Testis (tissue), 2 donors: ENCODE measurements at regions not wholly inside any gene's neighbourhood (a gene's known extent, or its start where the extent isn't known, plus 50 kb on each side); places are given as distances from the start of the nearest gene placed in this dataset.

Experiments
- DNase-seq: peaks from one replicate; pipeline ENCODE4 v3.0.0-alpha.2; 2019
- H3K27ac ChIP-seq, 2 donors: fragments of 200-600 bp; sonication (generic); one replicate each; pipeline ENCODE4 v1.5.1; 2019
- H3K27me3 ChIP-seq: fragments of 200-600 bp; sonication (generic); one replicate; pipeline ENCODE4 v1.5.1; 2019
- H3K36me3 ChIP-seq: fragments of 200-600 bp; sonication (generic); one replicate; pipeline ENCODE4 v1.5.1; 2017; ENCODE audit warnings: low read depth; ENCODE audit errors: missing control alignments
- H3K4me1 ChIP-seq: fragments of 200-600 bp; sonication (generic); one replicate; pipeline ENCODE4 v1.5.1; 2019
- H3K4me3 ChIP-seq, 2 donors: fragments of 200-600 bp; sonication (generic); one replicate each; pipeline ENCODE4 v1.5.1; 2017 to 2019
- H3K9me3 ChIP-seq: fragments of 200-600 bp; sonication (generic); one replicate; pipeline ENCODE4 v1.5.1; 2017
- POLR2A ChIP-seq: fragments of 450-650 bp; IDR thresholded peaks from one replicate; pipeline ENCODE4 v1.6.1; 2017; ENCODE audit warnings: antibody characterized with exemption, mild to moderate bottlenecking, moderate library complexity
- WGBS, 2 donors: methylation state at CpG; one replicate each; pipeline ENCODE4 v1.1.5; 2018; 5-methylcytosine and 5-hydroxymethylcytosine counted together
- intact Hi-C: fragments of 100-400 bp; cut with DNase I; formaldehyde crosslinking; loops from one replicate; pipeline ENCODE4 v1.15.1; 2023; ENCODE audit warnings: low total_unique reads
- TF ChIP-seq, protein P1 (sequence below), 3 experiments: fragments of 450-650 bp in 2 of 3; fragments of 200-600 bp in 1 of 3; sonication (generic) in 1 of 3; IDR thresholded peaks; one replicate each; pipeline ENCODE4 v1.5.1; 2016 to 2019; ENCODE audit warnings: antibody characterized with exemption in 3 of 3, mild to moderate bottlenecking in 2 of 3, moderate library complexity in 1 of 3

DNA sequence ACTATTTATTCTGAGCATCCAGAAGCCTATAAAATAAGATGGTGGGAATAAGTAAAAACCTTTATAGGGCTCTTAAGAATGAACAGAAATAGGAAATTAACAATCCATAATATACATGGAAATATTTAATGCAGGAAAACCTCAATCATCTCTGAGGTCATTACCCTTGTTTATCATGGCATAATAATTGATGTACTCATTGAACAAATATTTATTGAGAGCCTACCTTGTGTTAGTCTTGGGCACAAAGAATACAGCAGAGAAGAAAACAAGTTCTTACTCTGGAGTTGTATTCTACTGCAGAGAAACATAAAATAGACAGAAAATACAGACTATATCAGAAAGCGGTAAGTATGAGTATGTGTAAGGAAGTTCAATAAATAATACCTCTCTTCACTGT, 167.2 kb downstream of the COX18 start:
- Histone ChIP-seq H3K4me1 (no peaks in the 10 kb centered on the region), H3K27ac (no peak overlapping the region), H3K9me3 (no peaks in the 10 kb centered on the region), H3K4me3 (no peak overlapping the region), H3K27me3 (no peaks in the 10 kb centered on the region), H3K36me3 (no peaks in the 10 kb centered on the region)
- no peak for DNase-seq
- WGBS, 2 donors, result 30 to 42% methylated on average over 1 of the region's 1 CpG
- TF ChIP-seq POLR2A, result no peak
- TF ChIP-seq, protein P1, sequence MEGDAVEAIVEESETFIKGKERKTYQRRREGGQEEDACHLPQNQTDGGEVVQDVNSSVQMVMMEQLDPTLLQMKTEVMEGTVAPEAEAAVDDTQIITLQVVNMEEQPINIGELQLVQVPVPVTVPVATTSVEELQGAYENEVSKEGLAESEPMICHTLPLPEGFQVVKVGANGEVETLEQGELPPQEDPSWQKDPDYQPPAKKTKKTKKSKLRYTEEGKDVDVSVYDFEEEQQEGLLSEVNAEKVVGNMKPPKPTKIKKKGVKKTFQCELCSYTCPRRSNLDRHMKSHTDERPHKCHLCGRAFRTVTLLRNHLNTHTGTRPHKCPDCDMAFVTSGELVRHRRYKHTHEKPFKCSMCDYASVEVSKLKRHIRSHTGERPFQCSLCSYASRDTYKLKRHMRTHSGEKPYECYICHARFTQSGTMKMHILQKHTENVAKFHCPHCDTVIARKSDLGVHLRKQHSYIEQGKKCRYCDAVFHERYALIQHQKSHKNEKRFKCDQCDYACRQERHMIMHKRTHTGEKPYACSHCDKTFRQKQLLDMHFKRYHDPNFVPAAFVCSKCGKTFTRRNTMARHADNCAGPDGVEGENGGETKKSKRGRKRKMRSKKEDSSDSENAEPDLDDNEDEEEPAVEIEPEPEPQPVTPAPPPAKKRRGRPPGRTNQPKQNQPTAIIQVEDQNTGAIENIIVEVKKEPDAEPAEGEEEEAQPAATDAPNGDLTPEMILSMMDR (IDR thresholded peaks at IDR 0.05), result no peak
- intact Hi-C loops, result no loop called here

DNA sequence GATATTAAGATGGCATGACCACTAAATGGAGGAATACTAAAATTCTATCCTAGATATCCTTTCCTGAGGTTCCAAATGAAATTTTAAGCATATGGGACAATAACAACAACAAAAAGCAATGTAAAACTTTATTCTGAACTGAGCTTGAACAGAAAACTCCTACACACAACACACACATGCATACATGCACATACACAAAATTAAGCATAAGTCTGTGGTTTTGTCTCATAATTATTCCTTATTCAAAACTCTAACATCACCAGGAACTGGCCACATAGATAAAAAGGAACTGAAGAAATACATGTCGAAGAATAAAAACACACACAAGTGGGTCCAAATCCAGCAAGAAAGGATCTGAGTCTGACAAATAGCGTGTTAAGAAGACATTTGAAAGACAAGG, 168.0 kb downstream of the COX18 start:
- H3K27ac ChIP-seq, result no peak overlapping the region
- no peaks in the 10 kb centered on the region for H3K36me3 ChIP-seq
- no peaks in the 10 kb centered on the region for H3K9me3 ChIP-seq
- 76 to 77% methylated on average over 2 of the region's 2 CpGs for WGBS, 2 donors
- no peaks in the 10 kb centered on the region for H3K27me3 ChIP-seq
- TF ChIP-seq, protein P1 (IDR thresholded peaks at IDR 0.05), result no peak
- TF ChIP-seq POLR2A, result no peak
- H3K4me3 ChIP-seq, result no peak overlapping the region
- no peaks in the 10 kb centered on the region for H3K4me1 ChIP-seq
- no peak for DNase-seq
- intact Hi-C loops, result no loop called here

DNA sequence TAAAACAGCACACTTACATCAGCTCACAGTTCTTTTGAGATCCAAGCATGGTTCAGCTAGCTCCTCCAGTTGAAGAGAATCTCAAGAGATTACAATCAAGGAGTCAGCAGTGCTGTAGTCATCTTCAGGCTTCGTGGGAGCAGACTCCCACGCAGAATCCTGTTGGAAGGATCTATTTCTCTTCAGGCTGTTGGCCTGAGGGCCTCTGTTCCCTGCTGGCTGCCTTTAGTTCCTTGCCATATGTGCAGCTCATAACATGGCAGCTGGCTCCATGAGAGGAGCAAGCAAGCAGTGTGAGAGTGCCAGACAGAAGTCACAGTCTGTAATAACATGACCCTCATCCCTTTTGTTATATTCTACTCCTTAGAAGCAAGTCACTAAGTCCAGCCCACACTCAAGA, 168.6 kb downstream of the COX18 start:
- Histone ChIP-seq H3K4me3 (no peak overlapping the region), H3K4me1 (no peaks in the 10 kb centered on the region), H3K27ac (peak overlapping the region in 1 of 2 donors; percentile 33), H3K36me3 (no peaks in the 10 kb centered on the region), H3K9me3 (no peaks in the 10 kb centered on the region), H3K27me3 (no peaks in the 10 kb centered on the region)
- TF ChIP-seq POLR2A, result no peak
- TF ChIP-seq, protein P1 (IDR thresholded peaks at IDR 0.05), result no peak
- intact Hi-C loops, result no loop called here
- DNase-seq, result no peak
- 4 to 20% methylated on average over 2 of the region's 2 CpGs for WGBS, 2 donors

DNA sequence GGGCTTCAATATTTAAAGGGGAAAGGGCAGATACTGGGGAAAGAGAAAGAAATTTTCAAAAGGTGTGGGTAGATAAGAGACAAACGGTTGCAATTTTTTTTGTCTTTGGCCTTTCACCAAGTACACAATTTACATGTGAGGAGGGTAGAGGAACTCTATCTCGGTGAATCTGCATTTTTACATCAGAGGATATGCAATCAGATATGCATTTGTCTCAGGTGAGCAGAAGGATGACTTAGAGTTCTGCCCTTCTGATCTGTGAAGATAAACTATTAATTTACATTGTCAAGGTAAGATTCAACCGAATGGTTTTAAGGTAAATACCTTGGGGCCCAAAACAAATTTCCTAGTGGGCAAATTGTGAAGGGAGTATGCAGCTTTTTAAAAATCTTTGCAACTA, 169.9 kb downstream of the COX18 start:
- no peaks in the 10 kb centered on the region for H3K36me3 ChIP-seq
- H3K27me3 ChIP-seq, result no peaks in the 10 kb centered on the region
- 63 to 71% methylated on average over 3 of the region's 3 CpGs for WGBS, 2 donors
- intact Hi-C loops, result no loop called here
- no peaks in the 10 kb centered on the region for H3K9me3 ChIP-seq
- peaks cover 4% of the 10 kb centered on the region for H3K4me1 ChIP-seq
- no peak for TF ChIP-seq POLR2A
- TF ChIP-seq, protein P1 (IDR thresholded peaks at IDR 0.05), result no peak
- no peak overlapping the region for H3K4me3 ChIP-seq
- no peak overlapping the region for H3K27ac ChIP-seq
- no peak for DNase-seq

DNA sequence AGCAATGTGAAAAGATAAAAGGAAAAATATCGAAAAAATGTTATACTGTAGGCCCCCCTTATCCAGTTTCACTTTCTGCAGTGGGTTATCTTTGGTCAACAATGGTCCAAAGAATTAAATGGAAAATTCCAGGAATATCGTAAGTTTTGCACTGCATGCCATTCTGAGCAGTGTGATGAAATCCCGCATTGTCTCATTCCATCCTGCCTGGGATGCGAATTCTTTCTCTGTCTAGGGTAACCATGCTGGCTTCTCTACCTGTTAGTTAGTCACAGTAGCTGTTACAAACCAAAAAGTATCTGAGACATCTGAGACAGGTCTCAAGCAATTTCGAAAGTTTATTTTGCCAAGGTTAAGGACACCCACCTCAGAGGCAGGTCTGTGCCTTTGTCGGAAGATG, 170.3 kb downstream of the COX18 start:
- TF ChIP-seq, protein P1 (IDR thresholded peaks at IDR 0.05), result no peak
- no peak for TF ChIP-seq POLR2A
- DNase-seq, result no peak
- Histone ChIP-seq H3K4me1 (peaks cover 4% of the 10 kb centered on the region), H3K27me3 (no peaks in the 10 kb centered on the region), H3K4me3 (peak overlapping the region in 1 of 2 donors; percentile 38), H3K27ac (no peak overlapping the region), H3K36me3 (no peaks in the 10 kb centered on the region), H3K9me3 (no peaks in the 10 kb centered on the region)
- intact Hi-C loops, result no loop called here
- WGBS, 2 donors, result 56 to 66% methylated on average over 6 of the region's 6 CpGs
